ENCODE measurements at regions not wholly inside any gene's neighbourhood (a gene's known extent, or its start where the extent isn't known, plus 50 kb on each side); places are given as distances from the start of the nearest gene placed in this dataset.

DNA sequence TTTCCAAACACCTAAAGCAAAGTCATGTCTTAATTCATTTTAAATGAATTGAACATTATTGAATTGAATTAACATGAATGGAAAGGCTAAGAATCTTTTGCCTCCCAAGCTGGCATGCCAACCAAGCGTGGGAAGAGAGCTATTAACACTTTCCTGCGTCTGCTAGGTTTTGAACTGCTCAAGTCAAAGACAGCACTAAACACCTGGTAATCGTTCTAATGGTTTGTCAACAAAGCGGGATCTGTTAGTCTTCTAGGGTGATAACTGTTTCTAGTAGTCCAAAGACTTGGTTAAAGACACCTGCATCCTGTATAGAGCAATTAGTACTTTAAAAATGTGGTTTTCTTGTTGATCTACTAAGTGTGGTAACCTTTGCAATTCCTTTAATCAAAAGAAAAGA, 164.2 kb upstream of the HMGA2 start:
- DNase-seq (ENCODE audit: low spot score) = no peak
- TF ChIP-seq CTCF (IDR thresholded peaks at IDR 0.05; ENCODE audit: extremely low read depth, missing control alignments) = no peak

- no peak for TF ChIP-seq CTCF (IDR thresholded peaks at IDR 0.05; ENCODE audit: extremely low read depth, missing control alignments)
- no peak for DNase-seq (ENCODE audit: low spot score)
Observed at GRCh38 chr12:65660836-65661235, 163.4 kb upstream of the HMGA2 start.

GRCh38 chr12:65662590-65662989, 161.7 kb upstream of the HMGA2 start:
- DNase-seq (ENCODE audit: low spot score) = no peak
- TF ChIP-seq CTCF (IDR thresholded peaks at IDR 0.05; ENCODE audit: extremely low read depth, missing control alignments) = no peak

DNA sequence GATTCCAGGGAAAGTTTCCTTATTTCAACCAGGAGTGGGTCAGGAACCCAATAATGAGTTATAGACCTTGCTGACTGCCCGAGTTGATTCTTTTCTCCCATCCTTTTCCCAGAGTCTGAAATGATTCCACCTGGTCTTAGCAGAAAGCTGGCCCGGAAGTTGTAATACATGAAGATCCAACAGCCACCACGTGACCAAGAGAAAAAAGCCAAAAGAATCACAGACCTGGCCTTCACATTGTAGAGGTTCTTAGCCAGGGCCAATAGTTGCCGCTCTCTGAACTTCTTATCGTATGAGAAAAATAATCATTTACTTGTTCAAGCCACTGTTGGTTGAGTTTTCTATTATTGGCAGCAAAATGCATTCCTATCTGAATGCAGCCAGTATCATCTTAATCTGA, 161.2 kb upstream of the HMGA2 start:
- TF ChIP-seq CTCF (IDR thresholded peaks at IDR 0.05; ENCODE audit: extremely low read depth, missing control alignments) = no peak
- DNase-seq (ENCODE audit: low spot score) = no peak

DNA sequence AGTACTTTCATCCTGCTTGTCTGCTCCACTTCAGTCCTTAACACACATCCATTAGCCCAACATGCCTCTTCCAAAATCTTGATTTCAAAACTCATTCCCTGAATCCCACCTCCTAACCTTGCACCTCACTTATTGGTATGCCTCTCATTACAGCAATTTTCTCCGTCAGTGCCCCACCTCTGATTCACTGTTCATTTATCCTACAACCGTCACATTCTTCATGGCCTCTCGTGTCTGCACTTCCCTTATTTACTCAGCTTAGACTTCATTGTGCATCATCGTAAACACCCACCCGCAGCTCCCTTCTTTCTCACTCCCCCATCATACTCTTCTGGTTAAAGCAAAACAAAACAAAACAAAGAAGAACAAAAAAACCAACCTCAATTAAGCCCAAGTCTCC, 160.6 kb upstream of the HMGA2 start:
- no peak for DNase-seq (ENCODE audit: low spot score)
- no peak for TF ChIP-seq CTCF (IDR thresholded peaks at IDR 0.05; ENCODE audit: extremely low read depth, missing control alignments)

GRCh38 chr12:65664715-65665250, 159.5 kb upstream of the HMGA2 start:
- DNase-seq (ENCODE audit: low spot score) = no peak
- no peak for TF ChIP-seq CTCF (IDR thresholded peaks at IDR 0.05; ENCODE audit: extremely low read depth, missing control alignments)

- no peak for TF ChIP-seq CTCF (IDR thresholded peaks at IDR 0.05; ENCODE audit: extremely low read depth, missing control alignments)
- no peak for DNase-seq (ENCODE audit: low spot score)
Observed at GRCh38 chr12:65665817-65666216, 158.5 kb upstream of the HMGA2 start.
